Skeletal muscle cell (primary cell): ENCODE measurements at regions not wholly inside any gene's neighbourhood (a gene's known extent, or its start where the extent isn't known, plus 50 kb on each side); places are given as distances from the start of the nearest gene placed in this dataset.

Experiments used
- DNase-seq: peaks from one replicate; pipeline ENCODE4 v3.0.0-alpha.2; 2010; ENCODE audit warnings: low read depth
- H3K4me3 ChIP-seq: 2 replicates; pipeline ENCODE4 v1.5.1; 2011; ENCODE audit warnings: low read depth, mild to moderate bottlenecking, control low read depth, low read length, moderate library complexity

DNA sequence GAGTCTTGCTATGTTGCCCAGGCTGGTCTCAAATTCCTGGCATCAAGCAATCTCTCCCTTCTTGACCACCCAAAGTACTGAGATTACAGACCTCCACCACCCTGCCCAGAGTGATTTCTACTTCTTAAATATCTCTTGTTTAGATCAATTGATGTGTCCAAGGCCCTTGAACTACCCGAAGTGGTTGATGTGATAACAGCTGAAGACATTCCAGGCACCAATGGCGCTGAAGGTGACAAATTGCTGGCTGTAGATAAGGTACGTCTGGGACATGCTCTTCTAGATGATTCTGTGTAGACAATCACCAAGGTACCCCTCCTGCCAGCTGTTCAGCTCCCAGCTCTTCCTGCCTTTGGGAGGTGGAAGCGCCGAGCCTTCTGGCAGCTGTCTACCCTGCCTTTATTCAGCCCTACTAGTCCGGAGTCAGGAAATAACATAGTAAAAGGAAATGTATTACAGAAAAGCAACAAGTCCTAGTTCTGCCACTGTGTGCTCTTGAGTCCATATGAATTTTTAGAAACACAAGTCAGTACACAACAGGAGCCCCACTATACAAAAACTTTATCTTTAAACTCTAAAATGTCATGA, 61.3 kb upstream of the BZW1 start:
- no peak for DNase-seq
- H3K4me3 ChIP-seq = no peak overlapping the region

- no peak overlapping the region for H3K4me3 ChIP-seq
- DNase-seq = no peak
These were observed 59.9 kb upstream of the BZW1 start for GRCh38 chr2:200751786-200752185.

DNA sequence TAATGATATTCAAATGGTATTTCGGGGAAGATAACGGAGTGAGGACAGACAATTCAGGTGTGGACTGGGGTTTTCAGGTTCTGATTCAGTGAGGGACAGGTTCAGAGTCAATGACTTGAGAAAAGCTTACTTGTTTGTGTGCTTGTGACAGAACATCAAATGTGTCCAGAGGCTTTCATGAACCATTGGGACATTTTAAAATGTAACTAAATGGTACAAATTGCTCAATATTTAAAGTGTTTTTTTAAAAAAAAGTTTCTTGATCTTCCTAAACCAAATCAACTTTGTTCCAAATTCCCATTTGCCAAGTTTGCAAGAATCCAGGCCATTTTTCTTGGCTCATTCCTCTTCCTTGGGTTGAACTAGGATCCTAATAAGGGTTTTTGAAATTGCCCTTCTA, 59.4 kb upstream of the BZW1 start:
- no peak for DNase-seq
- H3K4me3 ChIP-seq = no peak overlapping the region

DNA sequence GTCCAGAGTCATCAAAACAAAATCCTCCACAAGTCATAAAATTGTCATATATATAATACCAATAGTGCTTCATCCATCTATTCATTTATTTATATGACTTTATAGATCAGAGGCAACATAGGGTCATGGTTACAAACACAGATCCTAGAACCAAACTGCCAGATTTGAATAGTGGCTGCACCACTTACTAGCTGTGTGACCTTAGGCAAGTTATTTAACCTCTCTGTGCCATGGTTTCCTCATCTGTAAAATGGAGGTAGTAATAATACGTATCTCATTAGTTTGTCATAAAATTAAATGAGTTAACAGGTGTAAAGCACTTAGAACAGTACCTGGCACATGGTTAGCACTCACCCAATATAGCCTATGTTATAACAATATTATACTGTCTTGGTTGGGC, 58.9 kb upstream of the BZW1 start:
- no peak for DNase-seq
- no peak overlapping the region for H3K4me3 ChIP-seq

- H3K4me3 ChIP-seq = no peak overlapping the region
- DNase-seq = peak; percentile 71
These were observed 54.9 kb upstream of the BZW1 start for GRCh38 chr2:200756618-200757321.

- DNase-seq = no peak
These were observed 54.3 kb upstream of the BZW1 start for GRCh38 chr2:200757399-200757798.

GRCh38 chr2:200758341-200758740, 53.4 kb upstream of the BZW1 start:
- H3K4me3 ChIP-seq = no peak overlapping the region
- DNase-seq = no peak

More at GRCh38 chr2:200757399-200757798, 54.3 kb upstream of the BZW1 start:
- H3K4me3 ChIP-seq = no peak overlapping the region

GRCh38 chr2:200761266-200761665, 50.4 kb upstream of the BZW1 start:
- DNase-seq = no peak
- no peak overlapping the region for H3K4me3 ChIP-seq
